ENCODE measurements at regions not wholly inside any gene's neighbourhood (a gene's known extent, or its start where the extent isn't known, plus 50 kb on each side); places are given as distances from the start of the nearest gene placed in this dataset.

DNA sequence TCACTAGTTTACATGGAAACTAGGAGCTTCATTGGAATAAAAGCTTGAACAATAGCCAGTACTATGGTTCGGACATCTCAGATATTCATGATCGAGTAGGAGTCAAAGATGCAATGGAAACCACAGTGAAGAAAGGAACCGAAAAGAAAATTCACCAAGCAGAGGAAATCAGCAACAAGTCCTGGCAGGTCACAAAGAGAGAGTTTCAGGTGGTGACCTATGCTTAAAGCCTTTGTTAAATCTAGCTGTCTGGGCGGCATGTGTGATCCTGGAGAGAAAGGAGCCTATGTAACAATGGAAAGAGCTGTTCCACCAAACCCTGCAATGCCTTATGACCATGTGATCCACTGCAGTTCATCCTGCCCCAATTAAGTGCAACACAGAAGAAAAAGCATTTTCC lies 68.9 kb upstream of the POU2AF2 start:
- H3K27me3 ChIP-seq, result no peaks in the 10 kb centered on the region
- H3K27ac ChIP-seq, result no peak overlapping the region
- H3K4me3 ChIP-seq, result no peak overlapping the region
- H3K4me1 ChIP-seq (replicated peaks in 1 of 2), result no peaks in the 10 kb centered on the region
- no peaks in the 10 kb centered on the region for H3K9me3 ChIP-seq (replicated peaks in 1 of 3)
- intact Hi-C loops (cut with DNase I), result no loop called here
- no peak for DNase-seq
- no peaks in the 10 kb centered on the region for H3K36me3 ChIP-seq (replicated peaks in 1 of 2)
- TF ChIP-seq POLR2A (IDR thresholded peaks at IDR 0.05) (no peak), CTCF (IDR thresholded peaks at IDR 0.05) (no peak)
- 64 to 88% (median 82%) methylated on average over 4 of the region's 4 CpGs for WGBS, 4 donors

DNA sequence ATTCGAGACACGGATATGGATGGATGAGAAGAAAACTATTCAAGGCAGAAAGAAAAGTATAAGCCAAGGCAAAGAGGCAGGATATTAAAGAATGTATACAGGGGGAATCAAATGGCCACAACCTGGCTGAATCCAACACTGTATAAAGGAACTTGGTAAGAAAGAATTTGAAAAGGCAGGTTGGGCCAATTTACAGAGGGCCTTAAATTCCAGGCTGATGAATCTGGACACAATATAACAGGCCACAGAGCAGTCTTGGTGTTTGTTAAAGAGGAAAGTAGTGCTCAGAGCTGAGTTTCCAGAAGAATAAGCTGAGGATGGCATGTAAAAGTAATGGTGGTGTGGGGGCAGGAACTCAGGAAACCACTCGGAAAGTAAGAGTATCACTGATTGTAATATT lies 72.3 kb upstream of the POU2AF2 start:
- Histone ChIP-seq H3K27ac (no peak overlapping the region), H3K27me3 (no peaks in the 10 kb centered on the region), H3K4me1 (replicated peaks in 1 of 2) (no peaks in the 10 kb centered on the region), H3K9me3 (replicated peaks in 1 of 3) (no peaks in the 10 kb centered on the region), H3K36me3 (replicated peaks in 1 of 2) (no peaks in the 10 kb centered on the region), H3K4me3 (no peak overlapping the region)
- DNase-seq, result no peak
- whole genome bisulfite sequencing, 4 donors, result 81 to 95% (median 89%) methylated on average over 3 of the region's 3 CpGs
- TF ChIP-seq CTCF (IDR thresholded peaks at IDR 0.05) (no peak), POLR2A (IDR thresholded peaks at IDR 0.05) (no peak)
- intact Hi-C loops (cut with DNase I), result no loop called here

- no peak for TF ChIP-seq POLR2A (IDR thresholded peaks at IDR 0.05)
- TF ChIP-seq CTCF (IDR thresholded peaks at IDR 0.05), result no peak
- Histone ChIP-seq H3K4me3 (no peak overlapping the region), H3K27me3 (no peaks in the 10 kb centered on the region), H3K27ac (no peak overlapping the region), H3K9me3 (replicated peaks in 1 of 3) (no peaks in the 10 kb centered on the region), H3K36me3 (replicated peaks in 1 of 2) (no peaks in the 10 kb centered on the region), H3K4me1 (replicated peaks in 1 of 2) (no peaks in the 10 kb centered on the region)
- 85 to 88% (median 86%) methylated on average over 3 of the region's 3 CpGs for WGBS, 4 donors
- intact Hi-C loops (cut with DNase I), result no loop called here
- no peak for DNase-seq
Measured at GRCh38 chr11:111172321-111172862, 73.1 kb upstream of the POU2AF2 start.

DNA sequence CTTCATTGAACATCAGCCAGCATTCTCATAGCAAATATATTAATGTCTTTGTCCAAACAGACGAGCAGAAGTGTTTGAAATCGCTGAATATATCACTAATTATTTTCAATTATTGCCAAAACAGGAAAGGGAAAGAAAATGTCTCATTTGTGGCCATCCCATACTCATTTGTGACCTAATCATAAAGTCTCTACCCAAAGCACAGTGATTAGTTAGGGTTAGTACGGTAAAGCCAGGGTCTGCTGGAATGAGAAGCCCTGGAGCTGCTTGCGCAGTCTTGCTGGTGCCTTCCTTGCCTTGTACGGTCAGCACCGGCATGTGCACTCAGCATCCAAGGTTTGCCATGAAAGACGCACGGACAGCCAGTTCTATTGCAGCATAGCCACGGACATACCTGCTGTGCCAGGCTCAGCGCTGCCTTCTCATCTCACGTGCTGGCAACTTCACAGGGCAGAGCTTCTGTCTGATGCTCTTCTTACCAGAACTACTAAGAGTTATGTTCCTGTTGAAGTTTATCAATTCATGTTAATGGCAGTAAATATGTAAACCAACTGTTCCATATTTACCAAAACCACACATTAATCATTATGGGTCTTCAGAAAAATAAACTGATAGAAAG lies 74.7 kb upstream of the POU2AF2 start:
- TF ChIP-seq POLR2A (IDR thresholded peaks at IDR 0.05) (no peak), CTCF (IDR thresholded peaks at IDR 0.05) (no peak)
- Histone ChIP-seq H3K27me3 (no peaks in the 10 kb centered on the region), H3K4me3 (no peak overlapping the region), H3K4me1 (replicated peaks in 1 of 2) (no peaks in the 10 kb centered on the region), H3K9me3 (replicated peaks in 1 of 3) (no peaks in the 10 kb centered on the region), H3K27ac (no peak overlapping the region), H3K36me3 (replicated peaks in 1 of 2) (no peaks in the 10 kb centered on the region)
- WGBS, 4 donors, result 88 to 93% (median 91%) methylated on average over 11 of the region's 11 CpGs
- DNase-seq, result no peak
- intact Hi-C loops (cut with DNase I), result no loop called here
